Calu3 (cell line): ENCODE measurements at regions not wholly inside any gene's neighbourhood (a gene's known extent, or its start where the extent isn't known, plus 50 kb on each side); places are given as distances from the start of the nearest gene placed in this dataset.

Experiments used
- BruUV-seq: library from RNA; stranded (reverse); fragments of 400-500 nt; replicated peaks from 2 replicates; lab custom pipeline; 2021; lab: Mats Ljungman, UMichigan
- CTCF ChIA-PET: fragments of 300-600 bp; sonication (Branson Sonifier 250); formaldehyde crosslinking; loops from one replicate; lab custom pipeline; 2022; ENCODE audit warnings: antibody characterized with exemption; lab: Charles Lee
- DNase-seq: peaks from one replicate; pipeline ENCODE4 v3.0.0; 2022
- H3K27ac Mint-ChIP-seq: one replicate; pipeline ENCODE4 v1.8.0; 2022; ENCODE audit warnings: mixed read lengths; ENCODE audit not compliant: unreplicated experiment
- H3K27me3 Mint-ChIP-seq: one replicate; pipeline ENCODE4 v1.8.0; 2022; ENCODE audit warnings: mixed read lengths; ENCODE audit not compliant: unreplicated experiment
- H3K36me3 Mint-ChIP-seq: one replicate; pipeline ENCODE4 v1.8.0; 2022; ENCODE audit warnings: mild to moderate bottlenecking, moderate library complexity, mixed read lengths; ENCODE audit not compliant: insufficient read depth, unreplicated experiment
- H3K4me1 Mint-ChIP-seq: one replicate; pipeline ENCODE4 v1.8.0; 2022; ENCODE audit warnings: mild to moderate bottlenecking, low read depth, mixed read lengths; ENCODE audit not compliant: unreplicated experiment
- H3K4me3 Mint-ChIP-seq: one replicate; pipeline ENCODE4 v1.8.0; 2022; ENCODE audit warnings: mild to moderate bottlenecking, low read depth, moderate library complexity, mixed read lengths; ENCODE audit not compliant: unreplicated experiment
- H3K9me3 Mint-ChIP-seq: one replicate; pipeline ENCODE4 v1.8.0; 2022; ENCODE audit warnings: low read depth, mixed read lengths; ENCODE audit not compliant: unreplicated experiment
- intact Hi-C: fragments of 100-400 bp; cut with micrococcal nuclease; formaldehyde crosslinking; loops from one replicate; pipeline ENCODE4 v1.10.0; 2022; ENCODE audit not compliant: unreplicated experiment
- TF ChIP-seq, protein P1 (sequence below): fragments of 200-600 bp; IDR thresholded peaks from one replicate; pipeline ENCODE4 v1.8.0; 2022; ENCODE audit warnings: antibody characterized with exemption; ENCODE audit not compliant: unreplicated experiment

DNA sequence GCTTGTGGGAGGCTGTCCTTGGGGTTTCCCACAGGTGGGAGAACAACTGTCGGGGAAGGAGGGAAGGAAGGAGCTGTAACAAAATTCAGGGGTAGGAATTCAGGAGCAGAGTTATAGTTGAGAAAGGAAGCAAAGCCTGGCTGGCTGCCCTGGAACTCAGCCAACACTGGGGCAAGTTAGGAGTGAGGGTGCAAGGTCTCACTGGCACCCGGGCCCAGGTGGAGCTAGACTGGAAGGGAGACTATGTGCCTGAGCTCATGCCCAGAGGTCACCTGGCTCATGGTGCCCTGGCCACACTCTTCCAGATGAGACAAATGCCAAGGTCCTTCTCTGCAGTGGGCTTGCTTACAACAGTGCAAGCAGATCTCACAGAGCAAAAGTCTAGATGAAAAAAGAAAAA, 75.6 kb upstream of the ARHGAP28 start:
- no peak overlapping the region for H3K27ac Mint-ChIP-seq
- BruUV-seq, result no TSS peak
- no peaks in the 10 kb centered on the region for H3K36me3 Mint-ChIP-seq
- CTCF ChIA-PET, result no interaction called here
- H3K27me3 Mint-ChIP-seq, result peaks cover 72% of the 10 kb centered on the region
- intact Hi-C loops, result no loop called here
- no peaks in the 10 kb centered on the region for H3K9me3 Mint-ChIP-seq
- H3K4me3 Mint-ChIP-seq, result no peak overlapping the region
- TF ChIP-seq, protein P1, sequence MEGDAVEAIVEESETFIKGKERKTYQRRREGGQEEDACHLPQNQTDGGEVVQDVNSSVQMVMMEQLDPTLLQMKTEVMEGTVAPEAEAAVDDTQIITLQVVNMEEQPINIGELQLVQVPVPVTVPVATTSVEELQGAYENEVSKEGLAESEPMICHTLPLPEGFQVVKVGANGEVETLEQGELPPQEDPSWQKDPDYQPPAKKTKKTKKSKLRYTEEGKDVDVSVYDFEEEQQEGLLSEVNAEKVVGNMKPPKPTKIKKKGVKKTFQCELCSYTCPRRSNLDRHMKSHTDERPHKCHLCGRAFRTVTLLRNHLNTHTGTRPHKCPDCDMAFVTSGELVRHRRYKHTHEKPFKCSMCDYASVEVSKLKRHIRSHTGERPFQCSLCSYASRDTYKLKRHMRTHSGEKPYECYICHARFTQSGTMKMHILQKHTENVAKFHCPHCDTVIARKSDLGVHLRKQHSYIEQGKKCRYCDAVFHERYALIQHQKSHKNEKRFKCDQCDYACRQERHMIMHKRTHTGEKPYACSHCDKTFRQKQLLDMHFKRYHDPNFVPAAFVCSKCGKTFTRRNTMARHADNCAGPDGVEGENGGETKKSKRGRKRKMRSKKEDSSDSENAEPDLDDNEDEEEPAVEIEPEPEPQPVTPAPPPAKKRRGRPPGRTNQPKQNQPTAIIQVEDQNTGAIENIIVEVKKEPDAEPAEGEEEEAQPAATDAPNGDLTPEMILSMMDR, result no peak
- no peaks in the 10 kb centered on the region for H3K4me1 Mint-ChIP-seq
- DNase-seq, result no peak

DNA sequence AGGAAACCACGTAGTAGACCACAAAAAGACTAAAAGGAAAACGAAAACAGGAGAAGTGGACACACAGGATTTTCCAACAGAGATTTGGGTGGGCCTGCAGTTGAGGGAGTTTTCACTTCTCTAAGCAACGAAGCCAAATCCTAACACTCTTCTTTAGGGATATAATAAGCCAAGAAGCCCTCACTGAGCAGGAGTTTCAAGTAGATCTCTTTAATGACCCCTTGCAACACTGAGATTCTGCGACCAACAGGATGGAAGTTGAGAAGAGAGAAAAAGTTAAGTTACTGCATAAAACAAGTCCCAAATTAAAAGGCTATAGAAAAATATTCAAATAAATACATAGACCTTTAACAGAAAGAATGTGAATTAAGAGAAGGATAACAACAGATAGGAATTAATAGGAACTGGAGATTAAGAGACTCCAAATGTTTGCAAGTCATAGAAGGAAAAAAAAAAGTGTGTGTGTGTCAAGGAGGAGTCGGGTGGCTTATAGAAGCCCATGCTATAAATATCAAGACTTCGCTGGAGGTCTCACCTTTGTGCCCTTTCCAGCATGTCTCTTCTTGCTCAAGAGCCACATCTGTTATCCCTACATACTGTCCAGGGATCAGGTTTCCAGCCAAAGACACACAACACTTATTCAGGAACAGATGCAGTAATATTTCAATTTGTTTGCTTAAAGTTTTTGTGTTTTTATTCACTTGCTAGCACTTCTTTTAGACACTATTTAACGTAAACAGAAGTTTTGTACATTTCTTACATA, 69.4 kb upstream of the ARHGAP28 start:
- CTCF ChIA-PET, result no interaction called here
- no peak overlapping the region for H3K4me3 Mint-ChIP-seq
- H3K27ac Mint-ChIP-seq, result no peak overlapping the region
- peaks cover 35% of the 10 kb centered on the region for H3K27me3 Mint-ChIP-seq
- TF ChIP-seq, protein P1, result no peak
- intact Hi-C loops, result loop anchor here (5.0 kb wide), 1 partner anchor 93 kb away; no protein-coding TSS in a partner anchor
- no peaks in the 10 kb centered on the region for H3K4me1 Mint-ChIP-seq
- H3K9me3 Mint-ChIP-seq, result no peaks in the 10 kb centered on the region
- BruUV-seq, result no TSS peak
- no peaks in the 10 kb centered on the region for H3K36me3 Mint-ChIP-seq
- no peak for DNase-seq

DNA sequence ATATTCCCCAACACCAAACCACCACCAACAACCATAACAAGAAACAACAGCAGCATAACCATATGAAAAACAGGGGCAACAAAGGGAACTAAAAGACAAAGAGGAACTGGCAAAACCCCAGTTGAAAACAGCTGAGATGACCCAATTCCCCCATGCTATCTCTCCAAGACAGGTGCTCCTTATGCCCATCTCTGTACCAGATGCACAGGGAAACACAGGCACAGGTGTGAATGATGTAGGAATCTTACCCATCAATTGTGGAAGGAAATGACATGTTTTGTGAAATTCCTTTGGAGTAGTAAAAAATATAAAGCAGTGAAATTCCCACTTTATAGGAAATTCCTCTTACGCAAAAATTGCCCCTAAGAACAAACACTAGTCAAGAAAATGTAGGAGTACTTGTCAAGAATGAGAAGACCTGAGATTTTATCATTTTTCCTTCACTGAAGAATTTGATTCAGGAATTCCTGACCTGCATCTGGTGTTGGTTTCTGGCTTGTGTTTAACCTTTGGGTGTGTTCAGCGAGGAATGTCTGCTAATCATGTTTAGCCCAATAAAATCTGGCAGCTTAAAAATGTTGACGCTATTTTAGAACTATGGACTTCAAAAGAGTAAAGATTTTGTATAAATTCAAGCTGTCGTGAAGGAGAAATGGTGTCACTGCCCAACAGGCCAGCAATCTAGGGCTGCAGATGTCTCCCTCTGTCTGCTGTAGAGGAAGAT, 67.7 kb upstream of the ARHGAP28 start:
- H3K4me3 Mint-ChIP-seq, result no peak overlapping the region
- H3K9me3 Mint-ChIP-seq, result no peaks in the 10 kb centered on the region
- TF ChIP-seq, protein P1, result no peak
- BruUV-seq, result no TSS peak
- intact Hi-C loops, result loop anchor here (5.0 kb wide), 1 partner anchor 95 kb away; no protein-coding TSS in a partner anchor
- H3K27ac Mint-ChIP-seq, result no peak overlapping the region
- H3K27me3 Mint-ChIP-seq, result peaks cover 23% of the 10 kb centered on the region
- no peak for DNase-seq
- no peaks in the 10 kb centered on the region for H3K4me1 Mint-ChIP-seq
- CTCF ChIA-PET, result no interaction called here
- no peaks in the 10 kb centered on the region for H3K36me3 Mint-ChIP-seq

DNA sequence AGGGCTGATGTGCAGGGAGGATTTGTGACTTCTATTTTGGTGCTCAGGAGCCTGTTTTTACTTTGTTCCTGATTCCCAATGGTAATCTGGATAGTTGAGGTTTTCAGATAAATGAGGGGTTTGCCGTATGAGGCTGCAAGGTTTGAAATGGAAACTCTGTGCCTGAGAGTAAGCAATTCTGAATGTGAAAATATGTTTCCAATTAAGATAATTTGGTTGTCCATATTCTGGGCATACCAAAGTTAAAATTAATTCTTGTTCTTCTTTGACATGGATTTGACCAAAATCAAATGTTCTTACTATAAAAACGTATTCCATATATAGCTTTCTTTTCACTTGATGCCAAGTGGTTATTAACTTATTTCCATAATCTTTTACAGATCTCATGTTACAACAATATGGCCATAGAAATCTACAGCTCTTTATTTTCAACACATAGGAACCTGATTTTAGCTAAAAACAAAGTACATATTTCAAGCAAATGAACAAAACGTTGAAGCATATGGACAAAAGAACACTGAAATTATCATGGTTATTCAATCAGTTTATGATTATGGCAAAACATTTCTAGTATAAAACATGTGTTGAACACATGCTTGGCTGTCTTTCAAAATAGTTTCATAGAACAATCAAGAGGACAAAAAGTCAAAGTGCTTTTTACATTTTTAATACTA, 63.4 kb upstream of the ARHGAP28 start:
- H3K27ac Mint-ChIP-seq, result no peak overlapping the region
- no TSS peak for BruUV-seq
- CTCF ChIA-PET, result no interaction called here
- H3K36me3 Mint-ChIP-seq, result no peaks in the 10 kb centered on the region
- no peaks in the 10 kb centered on the region for H3K9me3 Mint-ChIP-seq
- no peak overlapping the region for H3K4me3 Mint-ChIP-seq
- intact Hi-C loops, result no loop called here
- H3K4me1 Mint-ChIP-seq, result no peaks in the 10 kb centered on the region
- DNase-seq, result no peak
- peaks cover 20% of the 10 kb centered on the region for H3K27me3 Mint-ChIP-seq
- TF ChIP-seq, protein P1, result no peak
